WERI-Rb-1 (cell line): ENCODE measurements at regions not wholly inside any gene's neighbourhood (a gene's known extent, or its start where the extent isn't known, plus 50 kb on each side); places are given as distances from the start of the nearest gene placed in this dataset.

ENCODE experiments used
- DNase-seq: peaks from one replicate; pipeline ENCODE4 v3.0.0-alpha.2; 2020
- H3K27ac ChIP-seq: fragments of 250-450 bp; sonication (Bioruptor Pico); 2 replicates; pipeline ENCODE4 v1.5.1; 2020; ENCODE audit warnings: mild to moderate bottlenecking, moderate library complexity
- H3K27me3 ChIP-seq: fragments of 250-450 bp; sonication (Bioruptor Pico); 2 replicates; pipeline ENCODE4 v1.5.1; 2021; ENCODE audit warnings: mild to moderate bottlenecking, low read depth, moderate library complexity; ENCODE audit not compliant: insufficient read depth, severe bottlenecking
- H3K36me3 ChIP-seq: fragments of 250-450 bp; sonication (Bioruptor Pico); 2 replicates; pipeline ENCODE4 v1.5.1; 2020; ENCODE audit warnings: mild to moderate bottlenecking, moderate library complexity
- H3K4me3 ChIP-seq: 2 replicates; pipeline ENCODE4 v1.5.1; 2011; ENCODE audit warnings: low read depth, mild to moderate bottlenecking, control low read depth, low read length
- H3K9me3 ChIP-seq: fragments of 250-450 bp; sonication (Bioruptor Pico); 2 replicates; pipeline ENCODE4 v1.5.1; 2021; ENCODE audit warnings: mild to moderate bottlenecking, moderate library complexity; ENCODE audit not compliant: severe bottlenecking
- CTCF ChIP-seq: IDR thresholded peaks from 2 replicates; pipeline ENCODE4 v1.5.1; 2011; ENCODE audit warnings: low read depth, mild to moderate bottlenecking, control low read depth, inconsistent platforms, low read length

GRCh38 chr3:111301238-111301798 lies 229.7 kb downstream of the NECTIN3 start:
- Histone ChIP-seq H3K36me3 (no peaks in the 10 kb centered on the region), H3K4me3 (no peak overlapping the region), H3K9me3 (no peaks in the 10 kb centered on the region), H3K27ac (no peak overlapping the region), H3K27me3 (no peaks in the 10 kb centered on the region)
- DNase-seq = no peak
- TF ChIP-seq CTCF = no peak

- TF ChIP-seq CTCF = no peak
- no peaks in the 10 kb centered on the region for H3K27me3 ChIP-seq
- no peaks in the 10 kb centered on the region for H3K36me3 ChIP-seq
- H3K9me3 ChIP-seq = no peaks in the 10 kb centered on the region
- no peak overlapping the region for H3K4me3 ChIP-seq
- H3K27ac ChIP-seq = no peak overlapping the region
- no peak for DNase-seq
Measured at GRCh38 chr3:111302063-111302462, 230.4 kb downstream of the NECTIN3 start.

- no peak for TF ChIP-seq CTCF
- Histone ChIP-seq H3K27ac (no peak overlapping the region), H3K9me3 (no peaks in the 10 kb centered on the region), H3K4me3 (no peak overlapping the region), H3K36me3 (no peaks in the 10 kb centered on the region), H3K27me3 (no peaks in the 10 kb centered on the region)
- no peak for DNase-seq
Measured at GRCh38 chr3:111303760-111304159, 232.1 kb downstream of the NECTIN3 start.

GRCh38 chr3:111307676-111308075 lies 234.3 kb upstream of the CD96 start:
- DNase-seq = no peak
- no peak for TF ChIP-seq CTCF
- H3K27me3 ChIP-seq = no peaks in the 10 kb centered on the region
- no peak overlapping the region for H3K27ac ChIP-seq
- H3K4me3 ChIP-seq = no peak overlapping the region
- H3K36me3 ChIP-seq = no peaks in the 10 kb centered on the region
- no peaks in the 10 kb centered on the region for H3K9me3 ChIP-seq

- no peak for TF ChIP-seq CTCF
- Histone ChIP-seq H3K36me3 (no peaks in the 10 kb centered on the region), H3K9me3 (no peaks in the 10 kb centered on the region), H3K27ac (no peak overlapping the region), H3K4me3 (no peak overlapping the region), H3K27me3 (no peaks in the 10 kb centered on the region)
- DNase-seq = no peak
Measured at GRCh38 chr3:111311126-111311525, 230.9 kb upstream of the CD96 start.

- Histone ChIP-seq H3K36me3 (no peaks in the 10 kb centered on the region), H3K4me3 (no peak overlapping the region), H3K9me3 (no peaks in the 10 kb centered on the region), H3K27ac (no peak overlapping the region), H3K27me3 (no peaks in the 10 kb centered on the region)
- DNase-seq = no peak
- TF ChIP-seq CTCF = no peak
Measured at GRCh38 chr3:111311709-111312235, 230.2 kb upstream of the CD96 start.
